Mucosa of rectum (tissue), 2 donors: ENCODE measurements at regions not wholly inside any gene's neighbourhood (a gene's known extent, or its start where the extent isn't known, plus 50 kb on each side); places are given as distances from the start of the nearest gene placed in this dataset.

ENCODE experiments used
- H3K27ac ChIP-seq, 2 donors: one replicate each; pipeline ENCODE4 v1.7.0; 2013; ENCODE audit warnings: inconsistent platforms in 2 of 2, low read depth in 2 of 2, low read length in 2 of 2
- H3K27me3 ChIP-seq, 2 donors: one replicate each; pipeline ENCODE4 v1.7.0; 2013; ENCODE audit warnings: low read length in 2 of 2; ENCODE audit not compliant: control insufficient read depth in 2 of 2, insufficient read depth in 2 of 2
- H3K36me3 ChIP-seq, 2 donors: one replicate each; pipeline ENCODE4 v1.7.0; 2013; ENCODE audit warnings: low read length in 2 of 2; ENCODE audit not compliant: control insufficient read depth in 2 of 2, insufficient read depth in 2 of 2
- H3K4me1 ChIP-seq, 2 donors: one replicate each; pipeline ENCODE4 v1.7.0; 2013; ENCODE audit warnings: low read length in 2 of 2, mild to moderate bottlenecking in 1 of 2; ENCODE audit not compliant: control insufficient read depth in 2 of 2, insufficient read depth in 2 of 2
- H3K4me3 ChIP-seq, 2 donors: one replicate each; pipeline ENCODE4 v1.7.0; 2013; ENCODE audit warnings: low read length in 2 of 2
- H3K9ac ChIP-seq, 2 donors: one replicate each; pipeline ENCODE4 v1.7.0; 2013; ENCODE audit warnings: low read length in 2 of 2, low read depth in 1 of 2, mild to moderate bottlenecking in 1 of 2
- H3K9me3 ChIP-seq, 2 donors: one replicate each; pipeline ENCODE4 v1.7.0; 2013; ENCODE audit warnings: low read length in 2 of 2; ENCODE audit not compliant: control insufficient read depth in 2 of 2
- donor health status: healthy.
- donor health status: Normal muscosa, but diverticular disease.

GRCh38 chr5:67720162-67720772, 495.3 kb upstream of the PIK3R1 start:
- H3K27ac ChIP-seq: no peak overlapping the region
- H3K36me3 ChIP-seq: no peaks in the 10 kb centered on the region

GRCh38 chr5:67702008-67702407, 505.4 kb upstream of the CD180 start:
- Histone ChIP-seq H3K4me3 (no peak overlapping the region), H3K27me3 (no peaks in the 10 kb centered on the region), H3K4me1 (no peaks in the 10 kb centered on the region), H3K27ac (no peak overlapping the region), H3K36me3 (no peaks in the 10 kb centered on the region), H3K9me3 (peaks cover 0 to 4% of the 10 kb centered on the region in 2 donors), H3K9ac (no peak overlapping the region)

More at GRCh38 chr5:67720162-67720772, 495.3 kb upstream of the PIK3R1 start:
- Histone ChIP-seq H3K9me3 (no peaks in the 10 kb centered on the region), H3K4me3 (no peak overlapping the region), H3K9ac (no peak overlapping the region), H3K4me1 (no peaks in the 10 kb centered on the region), H3K27me3 (no peaks in the 10 kb centered on the region)

- no peak overlapping the region for H3K27ac ChIP-seq
- H3K36me3 ChIP-seq: no peaks in the 10 kb centered on the region
- H3K4me1 ChIP-seq: no peaks in the 10 kb centered on the region
- H3K27me3 ChIP-seq: no peaks in the 10 kb centered on the region
- H3K4me3 ChIP-seq: no peak overlapping the region
- peaks cover 0 to 4% of the 10 kb centered on the region in 2 donors for H3K9me3 ChIP-seq
- no peak overlapping the region for H3K9ac ChIP-seq
Measured at GRCh38 chr5:67699560-67699959, 503.0 kb upstream of the CD180 start.

DNA sequence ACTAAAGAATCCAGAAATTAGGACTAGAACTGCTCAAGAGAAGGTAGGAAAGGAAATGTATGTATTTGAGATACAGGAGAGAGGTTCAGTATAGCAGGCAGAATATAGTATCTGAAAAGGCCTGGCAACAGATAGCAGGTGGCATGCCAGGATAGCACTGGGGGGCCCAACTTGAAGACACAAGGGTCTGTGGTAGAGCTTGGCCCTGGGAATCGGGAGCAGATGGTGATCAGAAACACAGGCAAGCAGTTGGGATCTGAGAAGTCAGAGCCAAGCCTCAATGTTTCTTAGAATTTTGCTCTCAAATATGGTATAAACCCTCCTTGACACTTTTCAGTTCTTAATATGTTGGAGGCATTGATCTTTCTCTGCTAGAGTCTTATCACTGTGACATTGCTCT, 499.8 kb upstream of the CD180 start:
- no peaks in the 10 kb centered on the region for H3K9me3 ChIP-seq
- no peak overlapping the region for H3K4me3 ChIP-seq
- H3K9ac ChIP-seq: no peak overlapping the region
- H3K36me3 ChIP-seq: no peaks in the 10 kb centered on the region
- no peaks in the 10 kb centered on the region for H3K4me1 ChIP-seq
- H3K27ac ChIP-seq: no peak overlapping the region
- no peaks in the 10 kb centered on the region for H3K27me3 ChIP-seq

DNA sequence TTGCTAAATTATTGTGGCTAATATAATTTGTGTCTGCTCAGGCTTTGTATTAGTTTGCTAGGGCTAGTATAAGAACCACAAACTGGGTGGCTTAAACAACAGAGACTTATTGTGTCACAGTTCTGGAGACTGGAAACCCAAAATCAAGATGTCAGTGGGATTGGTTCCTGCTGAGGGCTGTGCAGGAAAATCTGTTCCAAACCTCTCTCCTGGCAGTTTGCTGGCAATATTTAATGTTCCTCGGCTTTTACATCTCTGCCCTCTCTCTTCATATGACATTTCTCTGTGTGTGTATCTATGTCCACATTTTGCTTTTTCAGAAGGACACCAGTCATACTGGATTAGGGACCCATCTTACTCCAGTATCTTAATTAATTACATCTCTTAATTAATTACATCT, 498.8 kb upstream of the CD180 start:
- H3K4me3 ChIP-seq: no peak overlapping the region
- no peaks in the 10 kb centered on the region for H3K9me3 ChIP-seq
- no peaks in the 10 kb centered on the region for H3K4me1 ChIP-seq
- H3K9ac ChIP-seq: no peak overlapping the region
- no peaks in the 10 kb centered on the region for H3K27me3 ChIP-seq
- H3K27ac ChIP-seq: no peak overlapping the region
- H3K36me3 ChIP-seq: no peaks in the 10 kb centered on the region

- Histone ChIP-seq H3K27me3 (no peaks in the 10 kb centered on the region), H3K27ac (no peak overlapping the region), H3K9ac (no peak overlapping the region), H3K9me3 (no peaks in the 10 kb centered on the region), H3K36me3 (no peaks in the 10 kb centered on the region), H3K4me3 (no peak overlapping the region), H3K4me1 (no peaks in the 10 kb centered on the region)
Measured at GRCh38 chr5:67694810-67695191, 498.2 kb upstream of the CD180 start.

GRCh38 chr5:67693956-67694809, 497.6 kb upstream of the CD180 start:
- no peaks in the 10 kb centered on the region for H3K27me3 ChIP-seq
- no peaks in the 10 kb centered on the region for H3K4me1 ChIP-seq
- no peaks in the 10 kb centered on the region for H3K36me3 ChIP-seq
- no peaks in the 10 kb centered on the region for H3K9me3 ChIP-seq
- H3K27ac ChIP-seq: peak overlapping the region in 1 of 2 donors; percentile 21
- H3K4me3 ChIP-seq: no peak overlapping the region
- no peak overlapping the region for H3K9ac ChIP-seq

GRCh38 chr5:67686746-67687145, 490.1 kb upstream of the CD180 start:
- Histone ChIP-seq H3K4me1 (no peaks in the 10 kb centered on the region), H3K9ac (no peak overlapping the region), H3K9me3 (no peaks in the 10 kb centered on the region), H3K36me3 (no peaks in the 10 kb centered on the region), H3K4me3 (no peak overlapping the region), H3K27me3 (no peaks in the 10 kb centered on the region), H3K27ac (no peak overlapping the region)

- H3K9ac ChIP-seq: no peak overlapping the region
- no peaks in the 10 kb centered on the region for H3K4me1 ChIP-seq
- no peak overlapping the region for H3K4me3 ChIP-seq
- no peaks in the 10 kb centered on the region for H3K27me3 ChIP-seq
- H3K36me3 ChIP-seq: no peaks in the 10 kb centered on the region
- no peak overlapping the region for H3K27ac ChIP-seq
- no peaks in the 10 kb centered on the region for H3K9me3 ChIP-seq
Measured at GRCh38 chr5:67681703-67682102, 485.1 kb upstream of the CD180 start.

GRCh38 chr5:67680099-67680498, 483.5 kb upstream of the CD180 start:
- no peaks in the 10 kb centered on the region for H3K4me1 ChIP-seq
- no peaks in the 10 kb centered on the region for H3K9me3 ChIP-seq
- H3K27ac ChIP-seq: no peak overlapping the region
- H3K27me3 ChIP-seq: no peaks in the 10 kb centered on the region
- no peaks in the 10 kb centered on the region for H3K36me3 ChIP-seq
- no peak overlapping the region for H3K4me3 ChIP-seq
- no peak overlapping the region for H3K9ac ChIP-seq
